ENCODE measurements at regions not wholly inside any gene's neighbourhood (a gene's known extent, or its start where the extent isn't known, plus 50 kb on each side); places are given as distances from the start of the nearest gene placed in this dataset.

GRCh38 chr1:185636848-185637247 lies 97.3 kb upstream of the HMCN1 start:
- TF ChIP-seq CTCF (IDR thresholded peaks at IDR 0.05; ENCODE audit: control extremely low read depth, extremely low read depth, low read depth, missing control alignments) = no peak
- POLR2A ChIA-PET = no interaction called here
- peak; percentile 67 for DNase-seq (ENCODE audit: extremely low spot score)
- CTCF ChIA-PET = interaction anchor here (1.0 to 2.9 kb wide), 5 partner anchors 10 to 54 kb away, joined by 3 to 16 read pairs (median 3); no protein-coding TSS in a partner anchor

GRCh38 chr1:185634704-185635103 lies 99.5 kb upstream of the HMCN1 start:
- ChIA-PET POLR2A (no interaction called here), CTCF (interaction anchor here (0.8 to 2.9 kb wide), 4 partner anchors 10 to 38 kb away, joined by 3 to 16 read pairs (median 6); no protein-coding TSS in a partner anchor)

GRCh38 chr1:185632659-185633423 lies 101.3 kb upstream of the HMCN1 start:
- DNase-seq (ENCODE audit: extremely low spot score) = no peak
- CTCF ChIA-PET = interaction anchor here (1.0 kb wide), 1 partner anchor 9 kb away, joined by 3 read pairs; no protein-coding TSS in a partner anchor
- POLR2A ChIA-PET = no interaction called here
- TF ChIP-seq CTCF (IDR thresholded peaks at IDR 0.05; ENCODE audit: control extremely low read depth, extremely low read depth, low read depth, missing control alignments) = no peak

More at GRCh38 chr1:185634704-185635103, 99.5 kb upstream of the HMCN1 start:
- DNase-seq (ENCODE audit: extremely low spot score) = no peak
- TF ChIP-seq CTCF (IDR thresholded peaks at IDR 0.05; ENCODE audit: control extremely low read depth, extremely low read depth, low read depth, missing control alignments) = no peak

- TF ChIP-seq CTCF (IDR thresholded peaks at IDR 0.05; ENCODE audit: control extremely low read depth, extremely low read depth, low read depth, missing control alignments) = no peak
- POLR2A ChIA-PET = no interaction called here
- no peak for DNase-seq (ENCODE audit: extremely low spot score)
- CTCF ChIA-PET = interaction anchor here (1.1 kb wide), 1 partner anchor 72 kb away, joined by 3 read pairs; no protein-coding TSS in a partner anchor
Observed at GRCh38 chr1:185631843-185632242, 102.3 kb upstream of the HMCN1 start.

GRCh38 chr1:185627761-185628501 lies 106.3 kb upstream of the HMCN1 start:
- DNase-seq (ENCODE audit: extremely low spot score) = no peak
- ChIA-PET POLR2A (no interaction called here), CTCF (interaction anchor here (1.2 to 2.0 kb wide), 2 partner anchors 7 to 32 kb away, joined by 3 to 9 read pairs; no protein-coding TSS in a partner anchor)
- no peak for TF ChIP-seq CTCF (IDR thresholded peaks at IDR 0.05; ENCODE audit: control extremely low read depth, extremely low read depth, low read depth, missing control alignments)

GRCh38 chr1:185627171-185627570 lies 107.0 kb upstream of the HMCN1 start:
- POLR2A ChIA-PET = no interaction called here
- DNase-seq (ENCODE audit: extremely low spot score) = no peak
- TF ChIP-seq CTCF (IDR thresholded peaks at IDR 0.05; ENCODE audit: control extremely low read depth, extremely low read depth, low read depth, missing control alignments) = no peak
- CTCF ChIA-PET = interaction anchor here (1.7 kb wide), 1 partner anchor 31 kb away, joined by 6 read pairs; no protein-coding TSS in a partner anchor

Measured in GM10248 (cell line).